ENCODE measurements at regions not wholly inside any gene's neighbourhood (a gene's known extent, or its start where the extent isn't known, plus 50 kb on each side); places are given as distances from the start of the nearest gene placed in this dataset.

- no peak for DNase-seq
Observed at GRCh38 chr18:61164321-61164720, 168.9 kb upstream of the CDH20 start.

- no peak for DNase-seq
Observed at GRCh38 chr18:61167902-61168301, 165.3 kb upstream of the CDH20 start.

DNA sequence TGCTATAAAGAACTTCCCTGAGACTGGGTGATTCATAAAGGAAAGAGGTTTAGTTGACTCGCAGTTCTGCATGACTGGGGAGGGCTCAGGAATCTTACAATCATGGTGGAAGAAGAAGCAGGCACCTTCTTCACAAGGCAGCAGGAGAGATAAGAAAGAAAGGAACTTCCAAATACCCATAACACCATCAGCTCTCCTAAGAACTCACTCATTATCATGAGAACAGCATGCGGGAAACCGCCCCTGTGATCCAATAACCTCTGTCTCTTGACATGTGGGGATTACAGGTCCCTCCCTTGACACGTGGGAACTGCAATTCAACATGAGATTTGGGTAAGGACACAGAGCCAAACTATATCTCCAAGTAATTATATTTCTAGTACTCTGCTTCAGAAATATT, 163.8 kb upstream of the CDH20 start:
- DNase-seq, result no peak

- DNase-seq, result no peak
Observed at GRCh38 chr18:61172624-61173023, 160.6 kb upstream of the CDH20 start.

DNA sequence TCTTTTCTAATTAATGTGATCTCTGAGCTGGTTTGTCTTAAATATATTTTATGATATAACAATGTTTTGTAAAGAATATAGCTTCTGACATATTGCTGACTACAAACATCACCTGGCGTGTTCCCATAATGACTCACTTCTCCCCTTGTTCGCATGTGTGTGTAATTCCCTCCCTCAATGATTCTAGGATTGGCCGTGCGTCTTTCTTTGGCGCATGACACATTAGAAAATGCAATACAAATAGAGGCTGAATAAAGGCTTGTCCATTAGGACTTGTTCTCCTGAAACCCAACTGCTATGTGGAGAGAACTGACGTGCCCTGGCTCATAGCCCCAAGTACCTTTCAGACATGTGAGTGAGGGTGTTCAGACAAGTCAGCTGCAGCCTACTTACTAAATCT, 159.7 kb upstream of the CDH20 start:
- DNase-seq, result no peak

GRCh38 chr18:61183798-61184197, 149.4 kb upstream of the CDH20 start:
- DNase-seq, result no peak

- no peak for DNase-seq
Observed at GRCh38 chr18:61187971-61188370, 145.3 kb upstream of the CDH20 start.

- DNase-seq, result no peak
Observed at GRCh38 chr18:61189376-61189775, 143.9 kb upstream of the CDH20 start.

- no peak for DNase-seq
Observed at GRCh38 chr18:61194726-61195125, 138.5 kb upstream of the CDH20 start.

GRCh38 chr18:61196750-61197149, 136.5 kb upstream of the CDH20 start:
- no peak for DNase-seq

- DNase-seq, result no peak
Observed at GRCh38 chr18:61198486-61198885, 134.7 kb upstream of the CDH20 start.

DNA sequence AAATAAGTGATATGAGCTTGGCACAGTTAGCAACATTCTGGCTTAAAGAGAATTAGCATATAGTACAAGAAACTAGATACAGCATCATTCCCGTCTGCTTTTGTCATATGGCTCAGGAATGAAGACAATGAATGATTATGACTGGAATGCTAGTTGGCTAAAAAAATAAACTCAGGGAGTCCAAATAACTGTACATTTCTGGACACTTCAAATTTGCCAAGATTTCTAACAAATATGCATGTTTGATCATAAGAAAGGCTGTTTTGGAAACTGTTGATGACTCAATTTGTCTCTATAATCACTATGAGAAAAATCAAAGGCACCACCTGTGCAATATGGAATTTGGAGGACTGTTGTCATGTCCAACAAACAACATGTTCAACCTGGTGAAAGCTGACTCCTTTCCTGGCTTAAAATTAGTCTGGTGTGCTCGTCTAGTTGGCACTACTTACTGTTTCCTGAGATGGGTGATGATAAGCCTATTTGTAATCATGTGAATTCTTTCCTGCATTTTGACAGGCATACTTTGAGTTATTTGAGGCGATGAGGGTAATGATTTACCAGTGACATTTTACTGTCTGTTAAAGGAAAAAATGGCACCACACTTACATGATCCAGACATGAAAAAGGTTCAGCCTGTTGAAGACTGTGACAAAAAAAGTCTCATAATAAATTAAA, 133.9 kb upstream of the CDH20 start:
- DNase-seq, result no peak

GRCh38 chr18:61201511-61201910, 131.7 kb upstream of the CDH20 start:
- peak; percentile 17 for DNase-seq

- DNase-seq, result no peak
Observed at GRCh38 chr18:61203151-61203550, 130.1 kb upstream of the CDH20 start.

- no peak for DNase-seq
Observed at GRCh38 chr18:61209801-61210200, 123.4 kb upstream of the CDH20 start.

DNA sequence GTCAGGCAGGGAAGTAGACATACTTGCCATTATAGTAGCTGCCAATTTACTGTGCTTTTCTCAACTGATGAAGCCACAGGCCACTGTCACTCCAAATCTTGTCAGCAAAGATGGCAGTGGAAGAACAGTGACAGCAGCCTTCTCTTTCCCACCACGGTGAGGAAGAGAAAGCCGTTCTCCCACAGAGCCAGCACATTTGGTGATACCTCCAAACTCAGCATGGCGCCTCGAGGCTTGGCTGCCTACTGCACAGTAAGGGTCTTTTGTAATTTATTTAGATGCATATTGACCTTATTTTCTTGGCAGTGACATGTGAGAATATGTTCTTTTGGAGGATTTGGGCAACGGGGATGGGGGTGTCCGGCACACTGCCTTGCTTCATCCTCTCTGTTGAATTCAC, 117.2 kb upstream of the CDH20 start:
- no peak for DNase-seq

DNA sequence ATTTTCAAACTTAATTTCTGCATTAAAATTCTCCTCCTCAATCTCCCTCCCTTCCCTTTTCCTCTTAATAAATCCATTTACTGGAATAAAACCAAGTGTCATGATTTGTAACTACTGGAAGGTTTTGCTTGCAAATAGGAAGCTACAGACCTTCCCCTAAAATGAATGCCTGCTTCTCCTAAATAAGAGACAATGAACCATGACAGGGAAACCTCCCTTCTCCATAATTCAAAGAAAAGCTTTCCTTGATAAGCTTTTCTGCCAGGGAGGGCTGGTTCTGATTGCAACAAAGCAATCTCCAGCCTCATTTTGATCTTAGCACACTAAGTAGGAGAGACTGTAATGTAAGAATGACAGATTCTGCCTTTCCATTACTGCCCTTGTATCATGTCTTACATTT, 111.0 kb upstream of the CDH20 start:
- peak; percentile 23 for DNase-seq

DNA sequence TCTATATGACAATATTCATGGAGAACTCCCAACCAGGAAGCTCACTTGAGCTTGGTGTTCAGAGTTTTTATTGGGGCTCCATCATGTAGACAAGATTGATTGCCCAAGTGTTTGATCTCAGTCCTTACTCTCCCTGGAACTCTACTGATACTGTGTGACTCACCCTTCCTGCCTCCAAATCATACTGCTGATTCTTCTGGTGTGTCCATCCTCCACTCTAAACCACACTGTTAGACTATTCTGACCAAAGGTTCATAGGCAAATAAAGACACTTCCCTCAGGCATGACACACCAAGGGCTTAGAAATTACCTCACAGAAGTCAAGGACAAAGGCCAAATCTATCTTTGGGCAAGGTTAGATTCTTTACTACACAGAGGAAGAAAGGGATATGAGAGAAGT, 107.9 kb upstream of the CDH20 start:
- no peak for DNase-seq

DNA sequence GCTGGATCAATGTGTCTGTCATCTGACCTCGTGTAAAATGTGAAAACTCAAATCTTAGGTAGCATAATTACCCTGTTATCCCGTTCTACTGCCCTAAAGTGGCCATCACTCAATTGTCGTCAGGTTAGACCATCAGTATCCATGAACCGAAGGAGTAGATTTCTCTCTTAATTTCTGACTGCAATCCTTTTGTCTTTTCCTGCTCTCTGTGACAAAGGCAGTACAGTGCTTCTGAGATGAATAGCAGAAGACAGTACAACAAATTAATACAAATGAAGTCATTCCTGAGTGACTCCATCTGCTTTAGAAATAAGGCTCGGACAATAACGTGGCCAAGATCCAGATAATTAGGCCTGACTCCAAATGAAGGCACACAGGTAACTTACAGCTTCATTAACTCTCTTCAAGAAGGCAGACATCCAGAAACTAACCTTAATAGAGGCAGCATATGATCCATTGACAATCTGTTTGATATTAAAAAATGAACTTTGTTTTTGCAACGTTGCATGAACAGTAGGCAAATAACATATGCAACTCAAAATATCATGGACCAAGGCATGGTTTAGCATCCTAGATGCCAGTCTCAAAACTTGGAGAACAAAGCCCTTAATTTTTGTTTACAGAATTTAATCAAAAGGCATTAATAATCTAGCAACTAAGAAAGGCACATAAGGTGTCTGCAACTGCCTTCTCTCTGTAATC, 96.7 kb upstream of the CDH20 start:
- DNase-seq, result no peak

DNA sequence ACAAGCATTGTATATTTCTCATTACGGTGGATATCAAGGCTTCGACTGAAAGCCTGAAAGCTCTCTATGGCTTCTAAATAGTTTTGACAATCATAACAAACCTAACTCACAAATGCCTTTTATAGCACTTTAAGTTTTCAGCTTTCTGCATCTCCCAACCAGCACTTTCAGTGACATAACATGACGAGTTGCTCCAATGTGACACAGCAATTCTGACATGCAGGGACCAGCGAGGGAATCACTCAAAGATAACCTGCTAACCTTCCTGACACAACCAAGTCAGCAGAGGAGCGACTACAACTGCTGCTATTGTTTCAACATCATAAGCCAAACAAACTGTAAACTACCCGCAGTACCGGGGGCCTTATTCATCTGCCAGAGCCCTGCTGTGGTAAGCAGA, 95.7 kb upstream of the CDH20 start:
- DNase-seq, result no peak

- no peak for DNase-seq
Observed at GRCh38 chr18:61239051-61239450, 94.2 kb upstream of the CDH20 start.

- no peak for DNase-seq
Observed at GRCh38 chr18:61241260-61241853, 91.9 kb upstream of the CDH20 start.

DNA sequence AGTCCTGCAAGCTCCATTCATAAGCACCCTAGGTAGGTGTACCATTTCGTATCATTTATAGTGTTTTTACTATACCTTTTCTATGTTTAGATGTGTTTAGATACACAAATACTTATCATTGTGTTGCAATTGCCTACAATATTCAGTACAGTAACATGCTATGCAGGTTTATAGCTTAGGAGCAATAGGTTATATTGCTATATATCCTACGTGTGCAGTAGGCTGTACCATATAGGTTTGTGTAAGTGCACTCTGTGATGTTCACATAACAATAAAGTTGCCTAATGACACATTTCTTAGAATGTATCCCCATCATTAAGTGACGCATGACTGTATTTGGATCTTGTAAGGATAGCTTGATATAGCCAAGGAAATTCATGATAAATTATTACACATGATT, 88.6 kb upstream of the CDH20 start:
- DNase-seq, result no peak

DNA sequence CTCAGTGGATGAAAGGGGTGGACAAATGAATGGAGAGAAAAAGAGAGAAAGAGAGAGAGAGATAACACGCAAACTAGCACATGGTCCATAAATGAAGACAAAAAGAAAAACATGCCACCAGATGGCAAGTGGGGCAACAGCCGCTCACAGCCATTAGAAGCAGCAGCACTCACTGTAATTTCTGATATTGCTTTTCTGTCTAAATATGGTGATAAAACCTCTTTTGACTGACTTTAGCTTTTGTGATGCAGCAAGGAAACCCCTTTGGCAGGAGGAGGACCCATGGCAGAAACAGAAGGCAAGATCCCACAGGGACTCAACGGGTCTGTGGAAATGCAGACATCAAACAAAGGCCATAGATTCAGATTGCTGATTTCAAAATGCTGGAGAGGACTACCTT, 88.0 kb upstream of the CDH20 start:
- DNase-seq, result no peak

All from renal pelvis (tissue), 1 donor.